ENCODE measurements at regions not wholly inside any gene's neighbourhood (a gene's known extent, or its start where the extent isn't known, plus 50 kb on each side); places are given as distances from the start of the nearest gene placed in this dataset.
"Not testable (repeated sequence)": the region's sequence is repeated elsewhere in the genome, so short reads cannot be mapped to it uniquely, and the experiment has no call there.

GRCh38 chr10:71103961-71104360 is 108.4 kb upstream of the UNC5B start:
- 88 to 91% methylated on average over 3 of the region's 3 CpGs for WGBS, 2 donors
- TF ChIP-seq CTCF (IDR thresholded peaks at IDR 0.05) = no peak

GRCh38 chr10:71106151-71106550 is 106.2 kb upstream of the UNC5B start:
- DNase-seq; H3K27ac ChIP-seq; intact Hi-C loops (cut with DNase I); H3K27me3 ChIP-seq; H3K4me1 ChIP-seq; H3K4me3 ChIP-seq; H3K36me3 ChIP-seq; ATAC-seq: not testable (repeated sequence)
- peaks cover 0 to 14% (median 0%) of the 10 kb centered on the region in 11 donors for H3K9me3 ChIP-seq
- WGBS, 2 donors = 74 to 85% methylated on average over 4 of the region's 4 CpGs

More at GRCh38 chr10:71103961-71104360, 108.4 kb upstream of the UNC5B start:
- no peak overlapping the region for H3K4me3 ChIP-seq
- peaks cover 0 to 8% (median 0%) of the 10 kb centered on the region in 7 donors for H3K27me3 ChIP-seq
- no peaks in the 10 kb centered on the region for H3K36me3 ChIP-seq
- H3K27ac ChIP-seq = no peak overlapping the region
- intact Hi-C loops (cut with DNase I) = no loop called here
- DNase-seq (no peak), ATAC-seq (no peak)
- peaks cover 0 to 14% (median 0%) of the 10 kb centered on the region in 11 donors for H3K9me3 ChIP-seq
- H3K4me1 ChIP-seq = no peaks in the 10 kb centered on the region

- DNase-seq; H3K27me3 ChIP-seq; H3K27ac ChIP-seq; intact Hi-C loops (cut with DNase I); H3K4me1 ChIP-seq; ATAC-seq; H3K4me3 ChIP-seq; H3K36me3 ChIP-seq: not testable (repeated sequence)
- H3K9me3 ChIP-seq = peaks cover 0 to 19% (median 0%) of the 10 kb centered on the region in 11 donors
- 88 to 92% methylated on average over 7 of the region's 7 CpGs for WGBS, 2 donors
Measured at GRCh38 chr10:71107117-71107516, 105.3 kb upstream of the UNC5B start.

- H3K4me3 ChIP-seq; ATAC-seq; DNase-seq; H3K27ac ChIP-seq; H3K27me3 ChIP-seq; H3K4me1 ChIP-seq; H3K36me3 ChIP-seq; intact Hi-C loops (cut with DNase I): not testable (repeated sequence)
- WGBS, 2 donors = 67% methylated on average over 1 of the region's 1 CpG
- H3K9me3 ChIP-seq = peaks cover 0 to 28% (median 0%) of the 10 kb centered on the region in 11 donors
Measured at GRCh38 chr10:71108042-71108441, 104.3 kb upstream of the UNC5B start.

- WGBS, 2 donors = 58 to 64% methylated on average over 2 of the region's 2 CpGs
- no peak for ATAC-seq
Measured at GRCh38 chr10:71112138-71112785, 100.1 kb upstream of the UNC5B start.

More at GRCh38 chr10:71112138-71112785, 100.1 kb upstream of the UNC5B start:
- Histone ChIP-seq H3K4me3 (no peak overlapping the region), H3K36me3 (no peaks in the 10 kb centered on the region), H3K27me3 (peaks cover 0 to 3% (median 0%) of the 10 kb centered on the region in 7 donors), H3K27ac (no peak overlapping the region), H3K4me1 (no peaks in the 10 kb centered on the region), H3K9me3 (peaks cover 0 to 46% (median 16%) of the 10 kb centered on the region in 11 donors)
- DNase-seq = no peak
- intact Hi-C loops (cut with DNase I) = no loop called here
- TF ChIP-seq CTCF (IDR thresholded peaks at IDR 0.05) = no peak

Measured in heart right ventricle (tissue), 16 donors.